ENCODE measurements at regions not wholly inside any gene's neighbourhood (a gene's known extent, or its start where the extent isn't known, plus 50 kb on each side); places are given as distances from the start of the nearest gene placed in this dataset.

DNA sequence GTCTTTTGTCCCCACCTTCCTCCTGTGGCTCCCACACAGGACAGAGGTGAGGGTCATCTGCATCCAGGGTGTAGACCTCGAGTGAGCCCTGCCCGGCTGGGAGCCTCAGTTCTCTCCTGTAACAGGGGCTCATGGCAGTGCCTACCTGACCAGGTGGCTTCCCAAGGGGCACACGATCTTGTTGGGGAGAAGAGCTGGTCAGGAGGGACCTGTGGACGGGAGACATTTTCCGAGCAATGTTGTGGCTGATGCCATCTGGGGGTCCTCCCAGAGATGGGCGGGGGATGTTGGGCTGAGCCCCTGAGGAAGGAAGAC is 51.9 kb downstream of the CEBPB start:
- no peak for DNase-seq
- H3K36me3 ChIP-seq: no peaks in the 10 kb centered on the region
- peaks cover 2% of the 10 kb centered on the region; the same call in 1 of the 2 replicates for H3K9me3 ChIP-seq
- no peaks in the 10 kb centered on the region for H3K27me3 ChIP-seq
- H3K4me3 ChIP-seq: no peak overlapping the region

- peaks cover 2% of the 10 kb centered on the region; the same call in 1 of the 2 replicates for H3K9me3 ChIP-seq
- DNase-seq: no peak
- H3K36me3 ChIP-seq: no peaks in the 10 kb centered on the region
- no peaks in the 10 kb centered on the region for H3K27me3 ChIP-seq
- no peak overlapping the region for H3K4me3 ChIP-seq
Measured at GRCh38 chr20:50242863-50243609, 52.4 kb downstream of the CEBPB start.

DNA sequence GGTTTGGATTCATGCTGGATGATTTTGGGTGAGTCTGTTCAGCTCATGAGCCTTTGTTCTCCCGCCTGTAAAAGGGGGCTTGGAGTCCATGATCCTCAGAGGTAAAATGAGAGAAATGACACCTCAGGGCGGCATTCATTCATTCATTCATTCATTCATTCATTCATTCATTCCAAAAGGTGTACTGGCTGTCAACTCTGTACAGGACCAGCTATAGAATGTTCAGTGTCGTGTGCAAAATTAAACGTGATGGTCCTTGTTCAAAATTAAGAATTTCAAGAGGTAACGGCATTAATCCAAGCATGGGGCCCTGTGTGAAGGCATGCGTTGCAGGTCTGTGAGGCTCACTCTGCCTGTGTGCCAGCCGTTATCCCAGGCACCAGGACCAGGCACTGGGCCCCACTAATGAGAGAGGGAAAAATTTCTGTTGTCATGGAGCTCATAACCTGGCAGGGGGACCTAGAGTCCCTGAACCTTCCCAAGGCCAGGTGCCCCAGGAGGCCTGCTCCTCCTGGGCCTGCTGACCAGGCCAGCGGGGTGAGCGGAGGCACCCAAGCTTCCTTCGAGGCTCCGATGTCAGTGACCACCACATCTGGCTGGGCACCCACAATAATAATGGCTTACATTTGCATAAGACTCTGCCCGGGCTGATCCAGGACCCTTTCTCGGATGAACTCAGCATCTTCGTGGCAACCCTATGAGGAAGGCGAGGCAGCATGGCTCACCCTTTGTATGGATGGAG is 53.2 kb downstream of the CEBPB start:
- Histone ChIP-seq H3K4me3 (no peak overlapping the region), H3K27me3 (no peaks in the 10 kb centered on the region), H3K36me3 (no peaks in the 10 kb centered on the region), H3K9me3 (peaks cover 2% of the 10 kb centered on the region; the same call in 1 of the 2 replicates)
- DNase-seq: no peak

GRCh38 chr20:50244352-50245149 is 53.9 kb downstream of the CEBPB start:
- no peak overlapping the region for H3K4me3 ChIP-seq
- H3K36me3 ChIP-seq: no peaks in the 10 kb centered on the region
- H3K9me3 ChIP-seq: peaks cover 2% of the 10 kb centered on the region; the same call in 1 of the 2 replicates
- no peaks in the 10 kb centered on the region for H3K27me3 ChIP-seq
- no peak for DNase-seq

DNA sequence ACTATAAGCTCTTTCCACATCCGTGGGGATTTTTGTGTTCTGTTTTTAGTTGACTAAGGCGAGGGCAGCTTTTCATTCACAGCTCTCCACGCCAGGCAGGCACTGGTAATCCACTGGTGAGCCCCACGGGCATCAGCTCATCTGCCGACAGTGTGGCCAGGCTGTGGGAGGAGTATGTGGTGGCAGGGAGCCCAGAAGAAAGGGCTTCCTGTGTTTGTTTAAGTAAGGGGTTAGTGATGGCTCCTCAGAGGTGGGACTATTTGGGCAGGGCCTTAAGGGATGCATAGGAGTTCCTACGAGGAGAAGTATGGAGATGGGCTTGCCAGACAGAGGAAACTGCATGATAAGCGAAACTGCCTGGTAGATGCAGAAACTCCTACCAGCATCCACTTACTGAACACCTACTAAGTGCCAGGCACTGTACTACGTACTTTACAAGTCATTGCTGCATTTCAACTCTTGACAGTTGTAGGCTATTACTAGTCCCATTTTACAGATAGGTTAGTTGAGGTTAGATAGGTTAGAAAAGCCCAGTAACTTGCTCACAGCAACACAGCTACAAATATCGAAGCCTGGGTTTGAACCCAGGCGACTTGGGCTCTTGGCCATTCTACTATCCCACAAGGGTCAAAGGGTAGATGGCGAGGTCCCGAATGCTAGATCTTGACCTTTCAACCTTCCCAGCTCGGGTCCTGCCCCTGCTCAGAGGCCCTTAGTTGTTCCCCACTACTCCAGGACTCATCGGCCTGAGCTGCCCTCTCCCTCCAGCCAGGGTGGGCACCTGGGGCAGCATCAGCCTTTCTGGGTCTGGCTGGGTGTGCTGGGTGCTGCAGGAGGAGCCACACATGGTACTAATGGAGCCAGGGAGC is 55.1 kb downstream of the CEBPB start:
- 0 out of 2 replicates have a peak, but pooled peaks cover 2% of the 10 kb centered on the region for H3K9me3 ChIP-seq
- no peaks in the 10 kb centered on the region for H3K36me3 ChIP-seq
- peak; percentile 92 for DNase-seq
- H3K4me3 ChIP-seq: no peak overlapping the region
- no peaks in the 10 kb centered on the region for H3K27me3 ChIP-seq

GRCh38 chr20:50246367-50247195 is 56.0 kb downstream of the CEBPB start:
- Histone ChIP-seq H3K27me3 (no peaks in the 10 kb centered on the region), H3K9me3 (0 out of 2 replicates have a peak, but pooled peaks cover 2% of the 10 kb centered on the region), H3K36me3 (no peaks in the 10 kb centered on the region), H3K4me3 (no peak overlapping the region)
- DNase-seq: no peak

GRCh38 chr20:50247196-50248094 is 56.8 kb downstream of the CEBPB start:
- H3K36me3 ChIP-seq: no peaks in the 10 kb centered on the region
- no peak for DNase-seq
- no peak overlapping the region for H3K4me3 ChIP-seq

DNA sequence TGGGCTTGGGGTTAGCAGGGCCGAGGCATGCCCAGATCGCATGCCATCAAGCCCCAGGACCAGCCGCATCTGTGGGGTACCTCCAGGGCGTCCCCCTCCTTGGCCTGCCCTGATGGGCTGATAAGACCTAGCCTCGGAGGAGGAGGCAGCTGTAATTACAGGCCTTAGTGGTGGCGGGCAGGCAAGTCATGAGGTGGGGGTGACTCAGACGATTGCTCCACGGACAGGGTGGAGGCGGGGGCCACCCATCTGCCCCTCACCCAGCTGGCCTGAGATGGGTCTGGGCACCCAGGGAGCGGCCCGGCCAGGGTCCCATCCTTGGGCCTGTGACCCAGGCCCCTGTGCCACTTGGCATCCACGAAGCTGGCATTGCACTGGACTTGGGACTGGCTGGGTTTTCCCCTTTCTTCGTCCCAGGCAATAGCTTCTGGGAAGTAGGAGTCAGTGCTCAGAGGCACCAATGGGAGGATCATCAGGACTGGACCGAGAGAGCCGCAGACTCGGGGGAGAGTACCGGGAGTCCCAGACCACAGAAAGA is 57.5 kb downstream of the CEBPB start:
- Histone ChIP-seq H3K36me3 (no peaks in the 10 kb centered on the region), H3K27me3 (no peaks in the 10 kb centered on the region), H3K9me3 (0 out of 2 replicates have a peak, but pooled peaks cover 2% of the 10 kb centered on the region), H3K4me3 (no peak overlapping the region)
- DNase-seq: peak; percentile 73

More at GRCh38 chr20:50247196-50248094, 56.8 kb downstream of the CEBPB start:
- 0 out of 2 replicates have a peak, but pooled peaks cover 2% of the 10 kb centered on the region for H3K9me3 ChIP-seq
- no peaks in the 10 kb centered on the region for H3K27me3 ChIP-seq

- Histone ChIP-seq H3K9me3 (0 out of 2 replicates have a peak, but pooled peaks cover 2% of the 10 kb centered on the region), H3K36me3 (no peaks in the 10 kb centered on the region), H3K27me3 (no peaks in the 10 kb centered on the region), H3K4me3 (no peak overlapping the region)
- DNase-seq: peak; percentile 38
Measured at GRCh38 chr20:50249447-50250388, 59.1 kb downstream of the CEBPB start.

GRCh38 chr20:50250679-50251382 is 60.2 kb downstream of the CEBPB start:
- Histone ChIP-seq H3K4me3 (no peak overlapping the region), H3K36me3 (no peaks in the 10 kb centered on the region), H3K27me3 (no peaks in the 10 kb centered on the region), H3K9me3 (no peaks in the 10 kb centered on the region)
- DNase-seq: no peak

GRCh38 chr20:50251383-50251748 is 60.7 kb downstream of the CEBPB start:
- Histone ChIP-seq H3K9me3 (no peaks in the 10 kb centered on the region), H3K4me3 (no peak overlapping the region), H3K27me3 (no peaks in the 10 kb centered on the region), H3K36me3 (no peaks in the 10 kb centered on the region)
- no peak for DNase-seq

- peak; percentile 69 for DNase-seq
- Histone ChIP-seq H3K36me3 (no peaks in the 10 kb centered on the region), H3K9me3 (no peaks in the 10 kb centered on the region), H3K4me3 (no peak overlapping the region), H3K27me3 (no peaks in the 10 kb centered on the region)
Measured at GRCh38 chr20:50251992-50252511, 61.4 kb downstream of the CEBPB start.

- Histone ChIP-seq H3K36me3 (no peaks in the 10 kb centered on the region), H3K4me3 (no peak overlapping the region), H3K9me3 (no peaks in the 10 kb centered on the region), H3K27me3 (no peaks in the 10 kb centered on the region)
- DNase-seq: no peak
Measured at GRCh38 chr20:50252701-50253100, 62.1 kb downstream of the CEBPB start.
